Neural progenitor cell (in vitro differentiated cells): ENCODE measurements at regions not wholly inside any gene's neighbourhood (a gene's known extent, or its start where the extent isn't known, plus 50 kb on each side); places are given as distances from the start of the nearest gene placed in this dataset.

Experiments
- EZH2 ChIP-seq: fragments of 200-600 bp; sonication (generic); IDR thresholded peaks from 2 replicates; pipeline ENCODE4 v1.6.1; 2017; ENCODE audit warnings: antibody characterized with exemption, mild to moderate bottlenecking, moderate library complexity
- TF ChIP-seq, protein P1 (sequence below): fragments of 200-600 bp; sonication (generic); IDR thresholded peaks from 2 replicates; pipeline ENCODE4 v1.5.1; 2017; ENCODE audit warnings: antibody characterized with exemption, mild to moderate bottlenecking

DNA sequence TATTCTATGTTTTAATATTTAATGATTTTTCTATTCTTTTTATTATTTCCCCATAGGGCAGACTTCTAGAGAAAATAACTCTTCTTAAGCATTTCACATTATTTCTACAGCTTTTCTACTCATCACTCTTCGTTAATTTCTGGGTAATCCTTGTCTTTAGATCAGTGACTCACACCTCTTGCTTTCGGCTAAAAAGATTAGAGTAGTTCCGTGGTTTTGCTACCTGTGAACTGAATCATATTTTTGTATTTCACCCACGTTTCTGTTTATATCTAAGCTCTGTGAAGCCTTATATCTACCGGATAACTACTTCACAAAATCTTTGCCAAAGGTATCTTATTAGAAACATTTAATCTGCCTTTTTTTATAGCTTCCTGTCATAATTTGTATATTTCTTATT lies 685.5 kb upstream of the FSHR start:
- TF ChIP-seq, protein P1, sequence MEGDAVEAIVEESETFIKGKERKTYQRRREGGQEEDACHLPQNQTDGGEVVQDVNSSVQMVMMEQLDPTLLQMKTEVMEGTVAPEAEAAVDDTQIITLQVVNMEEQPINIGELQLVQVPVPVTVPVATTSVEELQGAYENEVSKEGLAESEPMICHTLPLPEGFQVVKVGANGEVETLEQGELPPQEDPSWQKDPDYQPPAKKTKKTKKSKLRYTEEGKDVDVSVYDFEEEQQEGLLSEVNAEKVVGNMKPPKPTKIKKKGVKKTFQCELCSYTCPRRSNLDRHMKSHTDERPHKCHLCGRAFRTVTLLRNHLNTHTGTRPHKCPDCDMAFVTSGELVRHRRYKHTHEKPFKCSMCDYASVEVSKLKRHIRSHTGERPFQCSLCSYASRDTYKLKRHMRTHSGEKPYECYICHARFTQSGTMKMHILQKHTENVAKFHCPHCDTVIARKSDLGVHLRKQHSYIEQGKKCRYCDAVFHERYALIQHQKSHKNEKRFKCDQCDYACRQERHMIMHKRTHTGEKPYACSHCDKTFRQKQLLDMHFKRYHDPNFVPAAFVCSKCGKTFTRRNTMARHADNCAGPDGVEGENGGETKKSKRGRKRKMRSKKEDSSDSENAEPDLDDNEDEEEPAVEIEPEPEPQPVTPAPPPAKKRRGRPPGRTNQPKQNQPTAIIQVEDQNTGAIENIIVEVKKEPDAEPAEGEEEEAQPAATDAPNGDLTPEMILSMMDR, result no peak
- no peak for TF ChIP-seq EZH2
